CD4-positive, alpha-beta T cell treated with Interleukin-15 for 4 hours (primary cell): ENCODE measurements at regions not wholly inside any gene's neighbourhood (a gene's known extent, or its start where the extent isn't known, plus 50 kb on each side); places are given as distances from the start of the nearest gene placed in this dataset.
A peak's percentile ranks its signal among the peaks of the same experiment; 100 is the strongest.

Experiments
- DNase-seq: peaks from one replicate; pipeline ENCODE4 v3.0.0-alpha.2; 2020; ENCODE audit warnings: low spot score

GRCh38 chr6:56377295-56377694, 129.9 kb upstream of the COL21A1 start:
- DNase-seq: no peak

GRCh38 chr6:56375806-56376205, 128.4 kb upstream of the COL21A1 start:
- no peak for DNase-seq

- DNase-seq: no peak
These were observed 127.5 kb upstream of the COL21A1 start for GRCh38 chr6:56374841-56375369.

- no peak for DNase-seq
These were observed 125.1 kb upstream of the COL21A1 start for GRCh38 chr6:56372406-56372995.

GRCh38 chr6:56370561-56371211, 123.3 kb upstream of the COL21A1 start:
- DNase-seq: no peak

- DNase-seq: no peak
These were observed 122.8 kb upstream of the COL21A1 start for GRCh38 chr6:56370127-56370540.

- no peak for DNase-seq
These were observed 121.1 kb upstream of the COL21A1 start for GRCh38 chr6:56368491-56368890.

GRCh38 chr6:56366141-56366852, 118.9 kb upstream of the COL21A1 start:
- DNase-seq: no peak

GRCh38 chr6:56364827-56365339, 117.5 kb upstream of the COL21A1 start:
- DNase-seq: no peak

GRCh38 chr6:56364431-56364826, 117.0 kb upstream of the COL21A1 start:
- no peak for DNase-seq

- DNase-seq: no peak
These were observed 116.5 kb upstream of the COL21A1 start for GRCh38 chr6:56363796-56364430.

GRCh38 chr6:56361812-56362211, 114.4 kb upstream of the COL21A1 start:
- no peak for DNase-seq

GRCh38 chr6:56359201-56359899, 112.0 kb upstream of the COL21A1 start:
- peak; percentile 58 for DNase-seq

GRCh38 chr6:56357616-56358373, 110.4 kb upstream of the COL21A1 start:
- DNase-seq: no peak

GRCh38 chr6:56356426-56356825, 109.0 kb upstream of the COL21A1 start:
- DNase-seq: no peak

GRCh38 chr6:56353860-56354259, 106.5 kb upstream of the COL21A1 start:
- DNase-seq: no peak

GRCh38 chr6:56350628-56351260, 103.4 kb upstream of the COL21A1 start:
- DNase-seq: no peak

GRCh38 chr6:56349194-56349593, 101.8 kb upstream of the COL21A1 start:
- DNase-seq: no peak

- DNase-seq: no peak
These were observed 101.2 kb upstream of the COL21A1 start for GRCh38 chr6:56348578-56348977.

GRCh38 chr6:56347526-56347925, 100.1 kb upstream of the COL21A1 start:
- no peak for DNase-seq

- no peak for DNase-seq
These were observed 99.6 kb upstream of the COL21A1 start for GRCh38 chr6:56346958-56347357.
